GM18907 (cell line): ENCODE measurements at regions not wholly inside any gene's neighbourhood (a gene's known extent, or its start where the extent isn't known, plus 50 kb on each side); places are given as distances from the start of the nearest gene placed in this dataset.

Source experiments
- ATAC-seq: cut with Tn5 transposase; IDR thresholded peaks from one replicate; pipeline ENCODE4 v1.9.1; 2021; ENCODE audit warnings: mild to moderate bottlenecking, moderate library complexity; ENCODE audit not compliant: unreplicated experiment

DNA sequence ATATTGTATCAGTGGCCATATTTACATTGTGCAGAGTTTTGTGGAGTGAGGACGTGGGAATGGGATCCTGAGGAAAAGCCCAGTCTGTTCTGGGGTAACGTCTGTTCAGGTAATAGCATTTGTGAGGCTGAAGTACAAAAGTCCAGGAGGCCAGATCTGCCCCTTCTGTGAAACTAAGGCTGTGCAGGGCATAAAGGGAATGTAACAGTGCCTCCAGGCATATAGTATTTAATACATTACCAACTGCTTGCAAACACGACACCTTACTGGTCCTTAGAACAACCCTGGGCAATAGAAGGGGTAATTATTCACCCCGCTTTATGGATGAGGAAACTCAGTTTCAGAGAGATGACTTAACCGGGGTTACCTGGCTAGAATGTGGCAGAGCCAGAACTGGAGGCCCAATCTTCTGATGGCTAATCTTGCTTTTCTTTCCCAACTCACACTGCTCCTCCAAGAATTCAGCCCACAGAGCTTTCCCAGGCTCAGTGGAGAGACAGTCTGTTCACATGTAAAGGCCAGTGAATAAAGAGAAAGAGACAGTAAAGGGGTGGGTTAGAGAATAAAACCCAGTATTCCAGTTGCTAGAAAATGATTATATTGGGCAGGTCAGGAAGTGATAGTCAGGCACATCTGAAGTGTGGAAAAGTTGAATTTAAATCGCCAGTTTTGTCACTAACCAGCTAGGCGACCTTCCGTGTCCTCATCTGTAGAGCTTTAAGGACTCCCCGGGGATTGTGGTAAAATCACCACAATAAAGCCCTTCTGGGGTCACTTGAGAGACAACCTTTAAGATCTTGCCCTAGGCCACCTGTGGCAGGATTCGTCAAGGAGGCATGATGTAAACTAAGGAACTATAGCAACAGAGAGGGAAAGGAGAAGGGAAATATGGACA, 280.7 kb upstream of the CITED2 start:
- no peak for ATAC-seq

DNA sequence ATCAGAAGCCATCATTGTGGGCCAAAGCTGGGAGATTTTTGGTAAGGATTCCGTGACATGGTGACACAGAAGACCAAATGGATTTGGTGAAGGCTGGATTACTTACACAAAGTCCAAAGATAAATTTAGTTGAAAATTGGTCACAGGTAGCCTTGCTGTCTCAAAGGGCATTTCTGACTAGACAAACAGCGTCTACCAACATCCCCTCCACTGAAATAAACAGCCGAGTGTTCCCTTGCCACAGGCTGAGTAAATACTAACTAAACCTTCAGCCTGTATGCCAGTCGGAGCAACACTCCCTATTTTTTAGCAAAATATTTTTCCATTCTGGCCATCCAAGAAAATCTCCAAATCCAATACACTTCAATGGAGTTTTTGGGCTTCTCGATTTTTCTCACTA, 279.9 kb upstream of the CITED2 start:
- no peak for ATAC-seq

DNA sequence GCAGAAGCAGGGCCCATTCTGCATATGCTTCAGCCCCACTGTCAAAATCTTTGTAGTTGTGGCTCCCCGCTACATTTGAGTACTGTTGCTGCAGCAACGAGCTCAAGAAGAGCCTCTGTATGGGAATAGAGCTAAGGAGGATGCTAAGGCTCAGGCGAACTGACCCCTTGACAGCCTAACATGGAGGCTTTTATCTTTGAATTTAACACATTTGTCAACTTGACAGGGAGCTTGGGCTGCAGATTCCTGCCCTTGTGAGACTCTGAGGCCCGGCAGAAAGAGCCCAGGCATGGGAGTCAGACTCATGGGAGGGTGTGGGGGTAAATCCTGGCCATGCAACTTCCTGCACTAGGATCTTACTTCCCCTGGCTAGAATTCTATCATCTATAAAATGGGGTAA, 278.7 kb upstream of the CITED2 start:
- ATAC-seq = no peak

DNA sequence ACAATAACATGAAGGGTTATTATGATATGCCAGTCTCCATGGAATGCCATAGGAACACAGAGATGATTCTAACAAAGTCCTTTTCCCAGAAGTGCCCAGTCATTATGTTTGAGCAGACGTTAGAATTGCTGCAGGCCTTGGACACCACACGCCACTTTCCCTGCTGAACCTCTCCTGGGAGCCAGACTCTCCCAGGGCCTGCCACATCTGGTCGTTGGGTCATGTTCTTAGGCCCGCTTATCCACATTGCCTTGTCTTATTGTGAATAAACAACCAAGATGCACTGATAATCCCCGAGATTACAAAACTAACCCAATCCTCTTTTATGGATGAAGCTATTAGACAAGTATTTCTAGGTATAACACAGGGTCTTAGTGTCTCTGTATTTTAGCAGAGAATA, 276.5 kb upstream of the CITED2 start:
- no peak for ATAC-seq

DNA sequence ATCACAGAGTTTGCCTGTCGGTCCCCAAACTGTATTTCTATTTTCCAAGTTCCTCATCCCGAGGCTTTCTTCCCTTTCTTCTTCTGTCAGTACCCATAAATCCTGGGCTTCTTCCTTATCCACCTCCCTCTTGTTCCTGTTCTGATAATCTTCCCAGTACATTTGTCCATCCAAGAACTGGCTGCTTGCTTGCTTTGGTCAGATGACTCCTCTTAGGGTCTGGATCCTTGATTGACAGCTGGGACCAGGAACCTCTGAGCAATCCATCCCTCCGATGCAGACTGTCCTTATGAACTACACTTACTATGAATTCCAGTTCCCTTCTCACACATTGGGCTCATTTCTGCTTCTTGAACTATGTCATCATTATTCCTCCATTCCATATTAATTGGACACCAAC, 275.3 kb upstream of the CITED2 start:
- no peak for ATAC-seq

DNA sequence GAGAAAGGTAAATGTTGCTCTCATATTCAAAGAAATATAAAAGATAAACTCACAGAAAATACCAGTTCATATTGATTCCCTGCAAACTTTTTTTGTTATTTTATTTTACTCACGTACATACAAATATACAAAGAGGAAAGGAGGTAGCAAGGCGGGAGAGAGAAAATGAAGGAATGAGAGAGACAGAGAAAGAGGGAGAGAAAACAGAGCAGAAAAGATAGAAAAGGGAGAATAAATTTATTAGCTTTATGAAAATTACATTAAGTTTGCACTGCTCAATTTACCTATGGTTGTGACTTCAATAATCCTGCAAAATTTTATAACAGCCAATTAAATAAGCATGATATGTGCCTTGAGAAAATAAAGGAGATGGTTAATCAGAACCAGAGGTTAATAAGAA, 274.7 kb upstream of the CITED2 start:
- ATAC-seq = no peak

DNA sequence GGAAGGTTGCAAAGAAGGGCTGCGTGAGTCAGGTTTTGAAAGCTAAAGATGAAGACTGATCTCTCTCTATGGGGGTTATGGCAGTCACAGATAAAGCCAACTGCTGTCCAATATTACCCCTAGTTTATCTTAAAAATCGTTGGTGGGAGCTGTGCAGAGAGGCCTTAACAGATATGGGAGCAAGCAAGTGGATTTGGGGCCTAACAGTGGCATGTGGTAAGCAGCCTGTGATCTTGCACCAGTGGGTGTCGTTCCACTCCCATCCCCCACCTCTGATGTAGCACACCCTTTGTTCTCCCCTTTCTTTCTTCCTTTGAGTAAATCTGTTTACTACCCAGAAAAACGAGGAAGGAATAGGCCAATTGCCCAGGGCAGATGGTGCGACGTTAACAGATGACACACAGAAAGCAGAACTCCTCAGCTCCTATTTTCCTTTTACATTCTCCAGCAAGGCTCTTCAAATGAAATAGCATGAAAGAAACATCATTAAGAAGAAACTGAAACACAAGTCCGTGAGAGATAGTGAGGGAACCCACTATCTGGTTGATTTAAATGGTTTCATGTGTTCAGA, 274.1 kb upstream of the CITED2 start:
- ATAC-seq = no peak

DNA sequence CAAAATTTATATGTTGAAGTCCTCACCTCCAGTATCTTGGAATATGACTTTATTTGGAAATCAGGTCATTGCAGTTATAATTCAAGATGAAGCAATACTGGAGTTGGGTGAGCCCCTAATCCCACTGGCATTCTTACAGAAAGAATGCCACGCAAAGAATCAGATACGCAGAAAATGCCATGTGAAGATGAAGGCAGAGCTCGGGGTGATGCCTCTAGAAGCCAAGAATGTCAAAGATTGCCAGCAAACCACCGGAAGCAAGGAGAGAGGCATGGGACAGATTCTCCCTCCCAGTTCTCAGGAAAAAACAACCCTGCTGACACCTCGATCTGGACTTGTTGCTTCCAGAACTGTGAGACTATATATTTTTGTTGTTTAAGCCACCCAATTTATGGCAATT, 273.4 kb upstream of the CITED2 start:
- no peak for ATAC-seq

DNA sequence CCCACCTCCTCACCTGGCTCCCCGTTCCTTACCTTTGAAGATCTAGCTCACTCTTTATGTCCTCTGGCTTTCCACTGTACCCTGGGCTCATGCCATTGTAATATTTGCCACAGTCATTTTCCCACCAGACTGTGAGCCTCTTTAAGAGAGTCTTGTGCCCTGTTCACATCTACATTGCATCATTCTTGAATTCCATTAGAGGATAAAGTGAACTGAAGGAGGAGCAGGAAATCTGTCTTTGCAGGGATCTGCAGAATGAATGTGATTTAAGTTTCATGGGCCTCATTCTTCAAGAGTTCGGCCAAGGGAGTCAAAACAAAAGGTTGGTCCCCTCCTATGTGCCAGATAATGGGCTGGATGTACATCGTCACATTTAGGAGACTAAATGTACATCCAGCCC, 272.6 kb upstream of the CITED2 start:
- no peak for ATAC-seq

DNA sequence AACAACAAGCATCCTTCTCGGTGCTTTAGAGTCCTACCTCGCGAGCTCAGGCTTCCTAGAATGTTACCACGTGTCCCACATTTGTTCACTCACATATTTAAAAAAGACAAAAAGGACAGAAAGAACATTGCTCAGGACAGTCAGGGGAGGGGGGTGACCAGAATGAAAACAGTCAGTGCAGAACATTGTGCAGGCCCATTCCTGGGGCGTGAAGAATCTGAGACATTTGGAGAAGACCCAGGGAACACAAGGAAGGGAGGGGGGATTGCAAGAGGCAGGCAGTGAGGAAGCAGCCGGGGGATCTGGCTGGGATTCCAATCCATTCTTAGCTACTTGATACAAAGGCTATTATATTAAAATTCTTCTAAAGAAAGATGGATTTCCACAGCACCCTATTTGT, 270.4 kb upstream of the CITED2 start:
- no peak for ATAC-seq

DNA sequence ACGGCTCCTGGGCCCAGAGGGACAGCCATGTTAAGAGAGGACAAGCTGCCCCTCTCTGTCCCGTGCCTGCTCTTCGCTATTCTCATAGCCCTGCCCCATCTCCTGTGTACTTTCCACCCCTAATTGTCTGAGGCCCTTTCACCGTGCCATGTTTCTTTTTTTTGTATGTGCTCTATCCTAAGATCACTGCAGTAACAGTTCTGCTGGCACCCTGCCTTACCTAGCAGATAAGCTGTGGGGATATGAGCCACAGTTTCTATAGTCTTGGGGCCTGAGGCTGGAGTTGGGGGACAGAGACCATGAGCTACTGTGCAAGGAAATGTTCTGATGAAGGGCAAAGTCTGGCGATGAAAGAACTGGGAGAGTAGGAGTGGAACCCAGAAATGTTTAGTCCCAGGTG, 269.5 kb upstream of the CITED2 start:
- no peak for ATAC-seq

DNA sequence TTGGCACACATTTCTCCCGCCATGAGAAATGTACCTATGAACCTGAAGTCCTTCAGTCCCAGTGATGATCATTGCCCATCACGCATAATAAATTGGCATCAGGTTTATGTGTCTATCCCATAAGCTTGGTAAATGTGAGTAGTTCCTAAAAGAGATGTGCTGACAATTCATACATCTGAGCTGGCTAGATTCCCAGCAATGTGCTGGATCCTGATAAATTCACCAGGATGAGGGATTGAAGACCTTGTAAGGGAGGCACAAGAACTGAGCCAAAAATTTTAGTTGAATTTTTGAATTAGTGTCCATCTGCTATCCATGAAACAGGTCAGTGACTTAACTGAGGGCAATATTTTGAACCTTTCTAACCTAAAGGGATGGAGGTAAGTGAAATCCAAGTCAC, 267.9 kb upstream of the CITED2 start:
- no peak for ATAC-seq

DNA sequence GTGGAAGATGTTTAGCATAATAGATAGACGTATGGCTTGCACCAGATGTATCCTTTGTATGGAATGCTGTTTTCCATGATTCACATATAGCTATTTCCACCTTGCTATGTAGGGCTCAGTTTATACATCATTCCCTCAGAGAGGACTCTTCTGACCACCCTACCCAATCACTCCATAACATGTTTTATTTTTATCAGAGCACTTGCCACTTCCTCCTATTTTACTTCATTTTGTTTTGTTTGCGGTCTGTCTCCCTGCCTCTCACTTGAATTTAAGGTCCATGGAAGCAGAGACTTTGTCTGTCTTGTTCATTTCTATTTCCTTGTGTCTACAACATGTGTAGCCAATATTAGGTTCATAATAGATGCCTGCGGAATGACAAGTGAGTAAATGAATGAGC, 266.9 kb upstream of the CITED2 start:
- ATAC-seq = no peak

DNA sequence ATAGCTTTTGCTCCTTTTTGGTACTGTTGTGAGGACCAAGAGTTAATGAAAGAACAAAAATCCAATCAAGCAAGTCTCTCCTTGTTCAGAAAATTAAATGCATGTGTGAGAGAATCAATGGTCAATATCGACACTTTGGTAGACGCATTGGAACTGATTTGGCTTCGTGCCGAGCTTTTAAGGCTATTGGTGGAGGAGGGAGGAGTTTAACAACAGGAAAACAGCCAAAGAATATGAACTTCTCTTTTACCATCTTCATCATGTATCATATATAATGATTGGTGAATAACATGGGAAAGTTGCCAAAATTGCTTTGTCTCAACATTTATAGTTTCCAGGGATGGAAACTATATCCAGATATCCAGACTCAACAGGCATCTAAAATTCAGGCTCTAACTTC, 266.5 kb upstream of the CITED2 start:
- no peak for ATAC-seq

DNA sequence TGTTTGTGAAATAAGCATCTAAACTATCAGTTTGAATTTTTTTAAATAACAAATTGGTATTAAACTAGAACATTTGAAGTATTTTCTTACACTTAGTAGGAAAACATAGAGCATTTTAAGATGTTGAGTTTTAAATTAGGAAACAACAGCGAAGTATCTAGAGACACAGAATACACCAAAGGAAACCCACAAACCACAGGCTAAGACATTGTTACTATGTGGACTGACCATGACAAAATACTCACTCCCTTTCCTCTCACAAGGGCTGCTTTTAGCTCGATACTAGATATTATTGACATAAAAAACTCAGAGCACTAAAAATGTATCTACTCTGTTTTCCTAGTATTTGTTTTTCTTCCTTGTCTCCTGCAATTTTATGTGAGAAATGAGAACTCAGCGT, 266.0 kb upstream of the CITED2 start:
- peak; percentile 97 for ATAC-seq

DNA sequence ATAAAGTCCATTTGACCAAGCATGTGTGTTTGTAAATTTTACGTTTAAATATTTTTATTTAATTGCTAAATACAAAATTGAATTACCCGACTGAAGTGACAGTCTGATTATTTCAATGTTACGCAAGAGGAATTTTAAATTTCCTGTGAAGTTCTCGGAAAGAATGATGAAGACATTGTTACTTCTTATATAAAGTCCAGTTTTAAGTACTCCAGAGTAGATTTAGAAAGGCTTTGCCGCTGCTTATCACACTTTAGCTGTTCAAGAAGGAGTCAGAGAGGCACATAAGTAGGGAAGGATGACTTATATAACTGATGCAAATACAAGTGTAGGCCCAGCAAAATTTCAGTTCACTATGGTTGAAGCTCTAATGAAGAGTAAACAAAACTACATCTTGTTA, 265.1 kb upstream of the CITED2 start:
- ATAC-seq = no peak

DNA sequence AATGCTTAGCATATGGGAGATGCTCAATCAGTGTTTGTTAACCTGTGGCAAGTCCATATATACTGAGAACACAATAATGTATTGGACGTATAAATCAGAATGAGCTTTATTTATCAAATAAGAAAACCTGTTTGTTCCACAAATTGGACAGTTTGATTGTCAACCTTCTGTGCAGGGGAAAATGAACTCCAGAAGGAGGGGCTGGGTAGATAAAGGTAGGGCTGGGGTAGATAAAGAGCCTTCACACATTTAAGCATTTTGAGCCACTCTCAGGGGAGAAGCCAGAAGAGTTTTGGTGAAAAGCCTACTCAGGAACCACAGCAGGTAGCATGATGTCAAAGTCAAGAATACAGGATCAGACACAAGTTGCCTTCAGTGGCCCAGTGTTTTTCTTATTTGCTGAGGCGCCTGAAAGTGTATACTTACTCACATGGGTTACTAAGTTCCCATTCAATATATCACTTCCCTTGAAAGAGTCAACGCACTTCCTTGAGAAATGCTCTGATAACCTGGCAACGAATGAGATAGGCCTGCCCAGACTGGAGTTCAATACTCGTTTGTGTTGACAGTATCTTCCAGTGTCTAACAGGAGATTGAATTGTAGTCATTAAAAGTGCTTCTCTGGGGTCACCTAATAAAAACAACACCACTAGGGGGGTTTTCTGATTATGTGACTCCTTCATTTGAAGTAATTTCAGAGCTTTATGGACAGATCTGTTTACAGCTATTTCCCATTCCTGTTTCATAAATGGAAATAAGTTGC, 263.9 kb upstream of the CITED2 start:
- ATAC-seq = no peak

DNA sequence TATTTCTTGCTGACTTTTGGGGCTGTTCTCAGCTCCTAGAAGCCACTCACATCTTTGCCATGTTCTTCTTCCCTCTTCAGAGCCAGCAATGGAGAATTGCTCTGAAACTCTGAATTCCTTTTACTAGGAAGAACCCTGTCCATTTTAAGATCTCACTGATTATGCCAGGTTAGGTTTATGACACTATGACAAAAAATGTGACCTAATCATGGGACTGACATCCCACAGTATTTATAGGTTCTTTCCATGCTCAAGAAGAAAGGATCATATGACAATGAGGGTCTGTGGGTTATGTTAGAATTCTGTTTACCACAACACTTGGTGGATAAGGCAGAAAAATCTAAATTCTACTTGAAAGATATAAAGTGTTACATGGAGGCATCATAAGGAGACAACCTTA, 263.3 kb upstream of the CITED2 start:
- ATAC-seq = no peak

DNA sequence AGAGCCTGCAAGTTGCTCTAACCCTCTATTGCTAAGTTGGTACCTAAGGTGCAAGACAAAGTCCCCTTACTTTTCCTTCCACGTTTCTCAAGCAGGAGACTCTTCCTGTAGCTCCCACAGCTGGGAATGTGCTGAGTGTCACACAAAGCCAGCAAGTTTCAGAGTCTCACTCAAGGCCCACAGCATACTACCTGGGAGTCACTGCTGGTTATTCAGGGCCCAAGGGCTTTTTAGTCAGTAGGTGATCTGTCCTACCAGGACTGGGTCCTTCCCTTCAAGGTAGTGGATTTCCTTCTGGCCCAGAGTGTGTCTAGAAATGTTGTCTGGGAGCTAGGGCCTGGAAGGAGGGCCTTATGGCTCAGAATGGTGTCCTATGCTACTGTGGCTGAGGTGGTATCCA, 261.9 kb upstream of the CITED2 start:
- ATAC-seq = no peak

DNA sequence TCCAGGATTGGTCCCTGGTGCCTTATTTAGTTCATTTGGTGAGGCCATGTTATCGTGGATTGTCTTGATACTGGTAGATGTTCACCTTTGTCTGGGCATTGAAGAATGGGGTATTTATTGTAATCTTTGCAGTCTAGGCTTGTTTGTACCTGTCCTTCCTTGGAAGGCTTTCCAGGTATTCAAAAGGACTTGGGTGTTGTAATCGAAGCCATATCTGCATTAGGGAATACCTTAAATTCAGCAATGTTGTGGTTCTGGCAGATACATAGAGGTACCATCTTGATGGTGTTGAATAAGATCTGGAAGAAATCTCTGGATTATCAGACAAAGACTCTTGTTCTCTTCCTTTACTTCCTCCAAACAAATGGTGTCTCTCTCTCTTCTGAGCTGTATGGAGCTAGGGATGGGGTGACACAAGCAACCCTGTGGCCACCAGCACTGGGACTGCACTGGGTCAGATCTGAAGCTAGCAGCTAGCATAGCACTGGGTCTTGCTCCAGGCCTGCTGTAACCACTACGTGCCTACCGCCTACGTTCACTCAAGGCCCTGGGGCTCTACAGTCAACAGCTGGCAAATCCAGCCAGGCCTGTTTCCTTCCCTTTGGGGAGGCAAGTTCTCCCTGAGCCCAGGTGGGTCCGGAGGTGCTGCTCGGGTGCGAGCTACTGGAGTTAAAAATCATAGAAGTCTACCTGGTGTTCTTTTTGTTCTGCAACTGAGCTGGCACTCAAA, 261.1 kb upstream of the CITED2 start:
- no peak for ATAC-seq

DNA sequence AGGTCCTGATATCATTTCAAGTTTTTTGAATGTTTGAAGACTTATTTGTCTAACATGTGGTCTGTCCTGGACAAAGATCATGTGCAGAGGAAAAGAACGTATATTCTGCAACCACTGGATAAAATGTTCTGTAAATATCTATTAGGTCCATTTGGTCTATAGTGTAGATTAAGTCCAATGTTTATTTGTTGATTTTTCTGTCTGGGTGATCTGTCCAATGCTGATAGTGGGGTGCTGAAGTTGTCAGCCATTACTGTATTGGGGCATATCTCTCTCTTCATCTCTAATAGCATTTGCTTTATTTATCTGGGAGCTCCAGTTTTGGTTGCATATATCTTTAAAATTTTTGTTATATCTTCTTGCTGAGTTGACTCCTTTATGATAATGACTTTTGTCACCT, 258.4 kb upstream of the CITED2 start:
- ATAC-seq = no peak
